ENCODE measurements at regions not wholly inside any gene's neighbourhood (a gene's known extent, or its start where the extent isn't known, plus 50 kb on each side); places are given as distances from the start of the nearest gene placed in this dataset.

DNA sequence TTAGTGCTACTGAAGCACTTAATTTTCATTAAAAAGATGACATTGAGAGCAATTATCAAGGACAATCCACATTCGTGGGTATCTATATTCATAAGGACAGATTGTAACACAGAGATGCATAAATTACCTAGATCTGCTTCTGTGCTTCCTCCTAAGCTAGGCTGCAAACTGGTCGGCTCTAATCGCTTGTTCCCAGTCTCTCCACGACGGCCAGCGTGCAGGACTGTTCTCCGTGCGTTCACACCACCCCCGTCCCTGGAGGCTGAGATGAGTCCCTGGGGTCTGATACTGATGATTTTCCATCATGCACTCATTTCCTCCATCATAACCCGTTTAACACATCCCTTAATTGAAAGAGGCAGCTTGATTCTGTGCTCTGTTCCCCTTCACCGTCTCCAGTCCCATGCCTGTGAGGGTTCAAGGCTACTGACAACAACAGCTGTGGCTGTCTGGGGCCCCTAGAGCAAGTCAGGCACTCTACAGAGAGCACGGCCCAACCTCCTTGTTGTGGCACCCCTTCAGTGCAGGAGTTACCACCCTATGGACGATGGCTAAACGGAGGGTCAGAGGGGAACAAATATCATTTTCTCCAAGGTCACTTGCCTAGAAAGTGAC is 469.6 kb downstream of the NPHP4 start:
- H3K4me3 Mint-ChIP-seq, result no peak overlapping the region
- Histone ChIP-seq H3K79me2 (ENCODE audit: control insufficient read depth, insufficient read depth, low read length) (no peaks in the 10 kb centered on the region), H3K4me3 (ENCODE audit: control extremely low read depth in 1 of 5, extremely low read depth in 1 of 5, insufficient read depth in 1 of 5, low read depth in 2 of 5, low read length in 4 of 5) (no peak overlapping the region), H3K4me1 (ENCODE audit: control insufficient read depth in 2 of 2, insufficient read depth in 2 of 2, low read length in 2 of 2) (no peaks in the 10 kb centered on the region), H3K27me3 (replicated peaks in 1 of 4; ENCODE audit: control extremely low read depth in 1 of 4, control insufficient read depth in 3 of 4, insufficient read depth in 4 of 4, low read length in 3 of 4) (peaks cover 0 to 5% (median 0%) of the 10 kb centered on the region in 4 experiments), H3K4me2 (replicated peaks; ENCODE audit: low read depth, low read length, poor library complexity, severe bottlenecking) (no peak overlapping the region), H2AFZ (ENCODE audit: insufficient read depth, low read depth, low read length, poor library complexity, severe bottlenecking) (no peak overlapping the region), H4K20me1 (ENCODE audit: control insufficient read depth, insufficient read depth, low read length, poor library complexity, severe bottlenecking) (no peaks in the 10 kb centered on the region), H3K27ac (ENCODE audit: low read length in 2 of 2) (no peak overlapping the region), H3K9ac (ENCODE audit: low read length) (no peak overlapping the region), H3K9me3 (ENCODE audit: control extremely low read depth in 1 of 3, control insufficient read depth in 2 of 3, insufficient read depth in 1 of 3, low read length in 2 of 3) (no peaks in the 10 kb centered on the region), H3K36me3 (replicated peaks in 1 of 2; ENCODE audit: control extremely low read depth in 1 of 2, control insufficient read depth in 1 of 2, extremely low read depth in 1 of 2, insufficient read depth in 2 of 2, low read length in 1 of 2) (no peaks in the 10 kb centered on the region)
- H3K27ac Mint-ChIP-seq, result no peak overlapping the region
- POLR2A ChIA-PET, result no interaction called here
- no peak for TF ChIP-seq EZH2 (IDR thresholded peaks at IDR 0.05; ENCODE audit: borderline replicate concordance, insufficient read depth, low read depth, low read length, poor library complexity, severe bottlenecking)
- 40% methylated on average over 14 of the region's 14 CpGs for WGBS (ENCODE audit: insufficient coverage)
- ATAC-seq (ENCODE audit: low read depth) (no peak), DNase-seq (no peak)
- no peaks in the 10 kb centered on the region for H3K9me3 Mint-ChIP-seq (ENCODE audit: insufficient read depth)
- intact Hi-C loops (cut with micrococcal nuclease), result no loop called here
- CTCF ChIA-PET, result interaction anchor here (2.0 kb wide), 1 partner anchor 8 kb away, joined by 5 read pairs; no protein-coding TSS in a partner anchor
- no peaks in the 10 kb centered on the region for H3K4me1 Mint-ChIP-seq
- peaks cover 16% of the 10 kb centered on the region for H3K27me3 Mint-ChIP-seq

DNA sequence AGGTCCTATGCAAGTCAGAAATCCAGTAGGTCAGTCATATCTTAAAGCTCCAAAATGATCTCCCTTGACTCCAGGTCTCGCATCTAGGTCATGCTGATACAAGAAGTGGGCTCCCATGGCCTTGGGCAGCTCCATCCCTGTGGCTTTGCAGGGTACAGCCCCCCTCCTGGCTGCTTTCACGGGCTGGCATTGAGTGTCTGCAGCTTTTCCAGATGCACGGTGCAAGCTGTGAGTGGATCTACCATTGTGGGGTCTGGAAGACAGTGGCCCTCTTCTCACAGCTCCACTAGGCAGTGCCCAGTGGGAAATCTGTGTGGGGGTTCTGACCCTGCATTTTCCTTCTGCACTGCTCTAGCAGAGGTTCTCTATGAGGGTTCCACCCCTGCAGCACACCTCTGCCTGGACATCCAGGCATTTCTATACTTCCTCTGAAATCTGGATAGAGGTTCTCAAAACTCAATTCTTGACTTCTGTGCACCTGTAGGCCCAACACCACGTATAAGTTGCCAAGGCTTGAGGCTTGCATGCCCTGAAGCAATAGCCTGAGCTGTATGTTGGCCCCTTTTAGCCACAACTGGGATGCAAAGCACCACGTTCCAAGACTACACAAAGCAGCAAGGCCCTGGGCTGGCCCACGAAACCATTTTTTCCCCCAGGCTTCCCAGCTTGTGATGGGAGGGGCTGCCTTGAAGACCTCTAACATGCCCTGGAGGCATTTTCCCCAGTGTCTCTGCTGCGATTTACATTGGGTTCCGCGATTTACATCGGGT is 472.7 kb downstream of the NPHP4 start:
- peaks cover 26% of the 10 kb centered on the region for H3K27me3 Mint-ChIP-seq
- no peaks in the 10 kb centered on the region for H3K9me3 Mint-ChIP-seq (ENCODE audit: insufficient read depth)
- DNase-seq, result no peak
- ChIA-PET CTCF (no interaction called here), POLR2A (no interaction called here)
- Histone ChIP-seq H3K27me3 (replicated peaks in 1 of 4; ENCODE audit: control extremely low read depth in 1 of 4, control insufficient read depth in 3 of 4, insufficient read depth in 4 of 4, low read length in 3 of 4) (peaks cover 0 to 10% (median 0%) of the 10 kb centered on the region in 4 experiments), H3K9me3 (ENCODE audit: control extremely low read depth in 1 of 3, control insufficient read depth in 2 of 3, insufficient read depth in 1 of 3, low read length in 2 of 3) (no peaks in the 10 kb centered on the region), H3K4me1 (ENCODE audit: control insufficient read depth in 2 of 2, insufficient read depth in 2 of 2, low read length in 2 of 2) (no peaks in the 10 kb centered on the region), H2AFZ (ENCODE audit: insufficient read depth, low read depth, low read length, poor library complexity, severe bottlenecking) (no peak overlapping the region), H4K20me1 (ENCODE audit: control insufficient read depth, insufficient read depth, low read length, poor library complexity, severe bottlenecking) (no peaks in the 10 kb centered on the region), H3K79me2 (ENCODE audit: control insufficient read depth, insufficient read depth, low read length) (no peaks in the 10 kb centered on the region), H3K4me2 (replicated peaks; ENCODE audit: low read depth, low read length, poor library complexity, severe bottlenecking) (no peak overlapping the region), H3K27ac (ENCODE audit: low read length in 2 of 2) (no peak overlapping the region), H3K9ac (ENCODE audit: low read length) (no peak overlapping the region), H3K4me3 (ENCODE audit: control extremely low read depth in 1 of 5, extremely low read depth in 1 of 5, insufficient read depth in 1 of 5, low read depth in 2 of 5, low read length in 4 of 5) (no peak overlapping the region), H3K36me3 (replicated peaks in 1 of 2; ENCODE audit: control extremely low read depth in 1 of 2, control insufficient read depth in 1 of 2, extremely low read depth in 1 of 2, insufficient read depth in 2 of 2, low read length in 1 of 2) (no peaks in the 10 kb centered on the region)
- intact Hi-C loops (cut with micrococcal nuclease), result no loop called here
- TF ChIP-seq, protein P1, sequence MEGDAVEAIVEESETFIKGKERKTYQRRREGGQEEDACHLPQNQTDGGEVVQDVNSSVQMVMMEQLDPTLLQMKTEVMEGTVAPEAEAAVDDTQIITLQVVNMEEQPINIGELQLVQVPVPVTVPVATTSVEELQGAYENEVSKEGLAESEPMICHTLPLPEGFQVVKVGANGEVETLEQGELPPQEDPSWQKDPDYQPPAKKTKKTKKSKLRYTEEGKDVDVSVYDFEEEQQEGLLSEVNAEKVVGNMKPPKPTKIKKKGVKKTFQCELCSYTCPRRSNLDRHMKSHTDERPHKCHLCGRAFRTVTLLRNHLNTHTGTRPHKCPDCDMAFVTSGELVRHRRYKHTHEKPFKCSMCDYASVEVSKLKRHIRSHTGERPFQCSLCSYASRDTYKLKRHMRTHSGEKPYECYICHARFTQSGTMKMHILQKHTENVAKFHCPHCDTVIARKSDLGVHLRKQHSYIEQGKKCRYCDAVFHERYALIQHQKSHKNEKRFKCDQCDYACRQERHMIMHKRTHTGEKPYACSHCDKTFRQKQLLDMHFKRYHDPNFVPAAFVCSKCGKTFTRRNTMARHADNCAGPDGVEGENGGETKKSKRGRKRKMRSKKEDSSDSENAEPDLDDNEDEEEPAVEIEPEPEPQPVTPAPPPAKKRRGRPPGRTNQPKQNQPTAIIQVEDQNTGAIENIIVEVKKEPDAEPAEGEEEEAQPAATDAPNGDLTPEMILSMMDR (IDR thresholded peaks at IDR 0.05), result no peak
- no peak for TF ChIP-seq EZH2 (IDR thresholded peaks at IDR 0.05; ENCODE audit: borderline replicate concordance, insufficient read depth, low read depth, low read length, poor library complexity, severe bottlenecking)
- 69% methylated on average over 8 of the region's 10 CpGs for WGBS (ENCODE audit: insufficient coverage)
- ATAC-seq (ENCODE audit: low read depth), result no peak
- H3K4me1 Mint-ChIP-seq, result no peaks in the 10 kb centered on the region
- no peak overlapping the region for H3K4me3 Mint-ChIP-seq
- H3K27ac Mint-ChIP-seq, result no peak overlapping the region
